ENCODE measurements at regions not wholly inside any gene's neighbourhood (a gene's known extent, or its start where the extent isn't known, plus 50 kb on each side); places are given as distances from the start of the nearest gene placed in this dataset.
"Not testable (repeated sequence)": the region's sequence is repeated elsewhere in the genome, so short reads cannot be mapped to it uniquely, and the experiment has no call there.

DNA sequence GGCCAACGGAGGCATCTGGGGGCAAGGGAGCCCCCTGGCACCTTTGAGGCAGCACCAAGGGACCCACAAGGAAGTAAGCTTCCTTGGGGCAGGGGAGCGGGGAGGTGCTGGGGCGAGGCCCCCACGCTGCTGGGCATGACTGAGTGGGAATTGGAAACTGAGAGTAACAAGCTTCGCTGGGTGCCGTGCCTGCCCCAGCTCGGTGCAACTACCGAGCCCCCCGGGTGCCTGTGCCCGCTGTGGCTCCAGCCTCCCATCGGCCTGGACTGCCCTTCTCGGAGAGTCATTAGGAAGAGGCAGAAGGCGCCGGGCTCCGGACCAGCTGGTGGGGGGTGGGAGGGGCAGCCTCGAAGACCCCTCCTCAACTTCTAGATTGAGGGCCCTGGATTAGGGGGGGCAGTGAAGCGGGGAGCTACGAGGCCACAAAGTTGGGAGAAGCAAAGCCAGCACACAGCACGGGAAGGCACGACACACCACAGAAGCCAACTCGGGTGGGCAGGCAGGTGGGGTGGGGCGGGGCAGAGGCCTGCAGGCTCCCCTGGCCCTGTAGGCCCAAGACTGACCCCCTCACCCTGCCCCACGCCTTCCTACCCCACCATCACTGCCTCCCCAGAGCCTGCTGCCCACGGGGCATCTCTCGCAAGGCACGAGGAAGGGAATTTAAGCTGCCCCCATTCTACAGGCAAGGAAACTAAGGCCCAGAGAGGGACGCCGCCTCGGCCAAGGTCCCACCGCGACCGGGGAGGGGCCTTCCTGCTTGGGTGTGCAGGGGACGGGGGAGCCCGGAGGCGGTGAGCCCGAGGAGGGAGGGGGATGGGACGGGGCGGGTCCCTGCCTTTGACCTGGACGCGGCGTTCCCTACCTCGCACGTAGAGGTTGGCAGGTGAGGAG is 83.2 kb downstream of the PTPRS start:
- no peak for DNase-seq (ENCODE audit: low spot score)

DNA sequence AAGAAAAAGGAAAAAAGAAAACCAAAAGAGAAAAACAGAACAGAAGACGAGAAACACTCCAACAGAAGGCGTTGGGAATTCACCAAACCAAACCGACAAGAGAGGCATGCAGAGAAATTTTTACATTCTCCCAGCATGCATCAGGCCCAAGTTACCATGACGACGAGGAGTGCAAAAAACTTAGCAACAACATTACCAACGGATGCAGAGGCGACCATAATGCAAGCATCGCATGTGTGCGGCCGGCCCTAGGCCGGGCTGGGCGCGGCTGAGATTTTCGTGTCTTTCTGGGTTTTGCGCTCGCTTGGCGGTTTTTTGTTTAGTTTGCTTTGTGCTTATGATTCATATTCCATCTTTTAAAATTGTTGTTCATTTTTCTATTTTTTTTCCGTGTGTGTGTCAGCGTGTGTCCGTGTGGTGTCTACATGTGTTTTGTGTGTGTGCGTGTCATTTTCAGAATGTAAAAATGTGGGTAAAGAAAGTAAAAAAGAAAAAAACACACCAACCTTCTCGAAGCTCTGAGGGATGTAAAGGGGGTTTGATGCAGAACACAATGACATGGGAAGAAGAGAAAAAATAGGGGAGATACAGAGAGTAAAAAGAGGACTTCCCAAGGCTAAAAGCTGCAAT is 84.9 kb downstream of the PTPRS start:
- no peak for DNase-seq (ENCODE audit: low spot score)

DNA sequence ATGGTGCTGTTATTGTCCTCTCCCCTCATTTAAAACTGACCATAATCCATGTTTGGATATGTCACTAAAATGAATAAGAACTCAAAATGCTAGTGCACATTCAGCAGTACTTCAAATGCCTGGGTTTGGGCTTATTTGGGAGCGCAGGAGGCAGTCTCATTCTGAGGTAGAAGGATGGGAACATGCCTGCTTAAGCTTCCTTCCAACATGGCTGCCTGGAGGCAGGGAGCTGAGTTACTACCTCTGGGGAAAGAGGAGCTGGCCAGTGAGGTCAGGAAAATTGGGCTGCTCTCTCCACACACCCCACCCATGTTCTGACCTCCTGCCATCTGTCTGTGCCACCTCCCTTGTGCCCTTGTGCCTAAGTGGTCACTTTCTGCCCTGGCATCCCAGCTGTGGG is 85.7 kb downstream of the PTPRS start:
- DNase-seq (ENCODE audit: low spot score), result no peak

DNA sequence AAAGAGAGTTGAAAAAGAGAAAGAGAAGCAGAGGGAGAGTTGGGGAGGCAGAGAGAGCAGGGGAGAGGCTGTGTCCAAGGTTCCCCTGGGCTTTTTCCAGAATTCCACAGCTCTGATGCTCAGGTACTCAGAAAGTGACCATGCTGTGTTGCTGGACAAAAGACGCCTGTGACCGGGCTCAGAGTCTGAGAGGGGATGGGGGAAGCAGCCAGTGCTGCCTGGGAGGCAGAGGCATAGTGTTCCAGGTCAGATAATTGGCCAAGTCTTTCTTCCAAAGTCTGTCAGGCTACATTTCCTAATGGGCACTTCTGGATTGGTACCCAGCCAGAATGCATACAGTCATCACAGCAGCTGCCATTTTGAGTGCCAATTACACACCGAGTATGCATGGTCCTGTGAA is 86.1 kb downstream of the PTPRS start:
- no peak for DNase-seq (ENCODE audit: low spot score)

DNA sequence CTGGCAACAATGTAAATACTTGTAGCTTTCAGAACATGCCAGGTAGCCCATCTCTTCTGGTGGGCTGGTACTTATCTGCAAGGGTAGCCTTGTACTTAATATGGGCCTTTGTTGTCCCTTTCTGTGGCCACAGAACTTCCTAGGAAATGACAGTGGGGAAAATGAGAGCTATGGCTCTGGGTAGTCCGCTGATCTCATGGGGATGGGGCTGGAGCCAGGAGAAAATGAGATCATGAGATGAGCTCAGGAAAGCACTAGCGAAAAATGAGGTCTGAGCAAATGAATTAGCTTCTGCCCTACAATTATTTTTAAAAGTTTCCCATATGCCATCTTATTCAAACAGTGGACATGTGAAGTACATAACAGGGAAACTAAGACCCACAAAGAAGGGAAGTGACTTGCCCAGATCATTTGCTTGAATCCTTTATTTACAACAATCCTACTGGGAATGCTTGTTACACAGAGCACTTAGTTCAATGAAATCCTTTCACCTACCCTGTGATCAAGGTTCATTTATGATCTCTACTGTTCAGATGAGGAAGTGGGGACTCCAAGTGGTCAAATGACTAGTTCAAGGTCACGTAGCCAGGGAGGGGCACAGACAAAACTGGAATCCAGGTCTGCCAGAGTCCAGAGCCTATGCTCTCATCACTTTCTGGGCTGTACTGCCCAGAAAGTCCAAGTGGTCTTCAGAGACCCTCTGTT is 87.1 kb downstream of the PTPRS start:
- no peak for DNase-seq (ENCODE audit: low spot score)

DNA sequence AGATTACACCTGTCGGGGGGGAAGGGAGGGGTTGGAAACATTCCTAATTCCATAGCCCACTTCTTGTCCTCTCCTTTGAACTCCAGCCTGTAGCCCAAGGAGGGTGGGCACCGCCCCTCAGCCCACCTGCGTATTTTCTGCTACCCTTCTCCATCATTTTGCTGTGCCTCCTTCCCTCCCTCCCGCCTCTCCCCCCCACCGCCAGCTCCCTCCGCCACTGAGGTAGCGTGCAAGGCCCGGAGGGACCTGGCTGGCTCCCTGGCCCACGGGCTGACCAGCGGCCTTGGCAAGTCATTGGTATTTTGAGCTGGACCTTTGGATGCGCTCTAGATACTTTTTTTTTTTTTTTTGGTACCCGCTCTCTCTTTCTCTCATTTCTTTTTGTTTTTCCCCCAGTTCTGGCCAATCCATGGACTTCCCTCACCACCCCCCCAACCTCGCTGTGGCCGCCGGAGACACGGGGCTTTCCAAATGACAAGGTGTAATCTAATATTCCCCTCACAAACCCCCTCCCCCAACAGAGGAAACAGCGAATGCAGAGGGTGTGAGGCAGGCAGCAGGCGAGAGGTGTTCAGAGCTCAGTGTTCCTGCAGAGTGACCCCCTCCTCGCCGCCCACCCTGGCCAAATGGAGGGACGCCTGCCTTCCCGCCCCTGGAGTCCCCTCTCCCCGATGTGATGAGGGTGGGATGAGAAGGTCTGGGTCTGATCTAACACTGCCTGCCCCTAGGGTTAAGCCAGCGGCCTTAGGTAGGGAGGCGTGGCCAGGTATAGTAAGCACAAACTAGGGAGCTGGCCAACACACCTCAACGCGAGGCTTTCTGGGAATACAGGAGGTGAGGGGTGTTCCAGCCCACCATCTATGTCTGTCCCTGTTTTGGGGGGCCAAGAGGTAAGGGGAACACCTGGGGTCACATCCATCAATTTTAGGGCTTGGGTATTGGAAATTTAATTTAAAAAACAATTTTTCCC is 89.2 kb downstream of the PTPRS start:
- DNase-seq (ENCODE audit: low spot score), result no peak

DNA sequence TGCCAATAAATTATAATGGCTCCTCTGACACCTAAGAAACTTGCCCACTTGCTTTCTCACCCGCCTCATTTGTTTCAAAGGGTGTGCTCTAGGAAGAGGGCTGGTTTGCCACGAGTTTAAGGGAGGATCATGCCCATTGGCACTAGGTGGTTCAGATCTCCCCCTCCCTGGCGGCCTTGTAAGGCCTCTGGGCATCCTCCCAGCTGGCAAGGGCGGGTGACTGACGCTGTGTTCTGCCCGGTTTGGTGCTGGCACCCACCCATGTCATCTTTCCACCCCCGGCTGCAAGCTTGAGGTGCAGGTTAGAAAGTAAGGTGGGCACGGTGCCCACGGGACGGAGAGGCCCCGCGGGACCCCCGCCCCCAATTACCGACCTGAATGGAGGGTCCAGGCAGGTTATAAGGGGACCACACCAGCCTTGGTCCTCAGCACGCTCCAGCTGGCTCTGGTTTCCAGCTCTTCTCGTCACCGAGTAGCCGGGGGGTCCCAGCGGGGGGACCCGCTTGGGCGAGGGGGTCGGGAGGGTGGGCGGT is 90.4 kb downstream of the PTPRS start:
- DNase-seq (ENCODE audit: low spot score), result no peak

DNA sequence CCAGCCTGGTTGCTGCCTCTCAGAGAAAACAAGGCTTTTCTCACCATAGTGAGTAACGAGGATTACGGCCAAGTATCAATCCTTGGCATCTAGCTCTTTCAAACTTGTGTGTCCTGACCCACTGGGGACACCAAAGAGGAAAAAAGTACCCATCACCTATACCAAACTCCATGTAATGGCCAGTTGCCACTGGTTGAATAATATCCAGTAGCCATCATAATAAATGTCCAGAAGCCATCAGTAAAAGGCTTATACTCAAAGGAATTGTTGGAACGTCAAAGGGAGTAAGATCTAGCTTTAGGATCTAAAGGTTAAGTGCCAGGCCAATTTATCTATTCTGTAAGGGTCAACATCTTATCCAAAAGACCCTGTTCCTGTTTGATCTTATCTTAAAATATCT is 91.1 kb downstream of the PTPRS start:
- no peak for DNase-seq (ENCODE audit: low spot score)

DNA sequence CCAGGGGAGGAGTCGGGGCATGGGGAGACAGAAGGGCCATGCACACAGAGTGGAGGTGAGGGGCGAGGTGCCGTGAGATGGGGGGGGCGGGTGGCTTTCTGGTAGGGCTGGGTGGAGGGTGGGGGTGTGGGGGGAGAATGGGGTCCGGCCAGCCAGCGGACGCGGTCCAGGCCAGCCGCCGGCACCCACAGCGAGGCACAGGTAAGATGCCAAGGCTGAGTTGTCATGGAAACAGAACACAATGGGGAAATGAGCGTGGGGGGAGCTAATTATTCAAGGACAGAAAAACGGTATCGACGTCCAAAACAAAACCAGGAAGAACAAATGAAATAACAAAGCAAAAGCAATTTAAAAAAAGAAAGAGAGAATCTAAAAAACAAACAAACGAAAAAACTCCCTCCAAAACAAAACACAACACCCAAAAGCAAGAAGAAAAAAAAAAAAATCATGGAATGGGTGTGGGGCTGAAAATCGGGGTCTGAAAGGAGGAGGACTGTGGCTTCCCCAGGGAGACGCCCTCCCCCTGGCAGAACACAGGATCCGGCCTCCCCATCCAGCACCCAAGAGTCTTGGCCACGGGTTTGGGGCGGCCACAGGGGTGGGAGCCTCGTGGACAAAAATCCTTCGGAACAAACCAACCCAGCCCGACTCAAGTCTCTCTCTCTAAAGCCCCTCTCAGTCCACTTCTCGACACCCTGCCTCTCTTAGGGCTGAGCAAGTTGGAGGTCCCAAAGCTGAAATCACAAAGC is 92.5 kb downstream of the PTPRS start:
- DNase-seq (ENCODE audit: low spot score), result no peak

DNA sequence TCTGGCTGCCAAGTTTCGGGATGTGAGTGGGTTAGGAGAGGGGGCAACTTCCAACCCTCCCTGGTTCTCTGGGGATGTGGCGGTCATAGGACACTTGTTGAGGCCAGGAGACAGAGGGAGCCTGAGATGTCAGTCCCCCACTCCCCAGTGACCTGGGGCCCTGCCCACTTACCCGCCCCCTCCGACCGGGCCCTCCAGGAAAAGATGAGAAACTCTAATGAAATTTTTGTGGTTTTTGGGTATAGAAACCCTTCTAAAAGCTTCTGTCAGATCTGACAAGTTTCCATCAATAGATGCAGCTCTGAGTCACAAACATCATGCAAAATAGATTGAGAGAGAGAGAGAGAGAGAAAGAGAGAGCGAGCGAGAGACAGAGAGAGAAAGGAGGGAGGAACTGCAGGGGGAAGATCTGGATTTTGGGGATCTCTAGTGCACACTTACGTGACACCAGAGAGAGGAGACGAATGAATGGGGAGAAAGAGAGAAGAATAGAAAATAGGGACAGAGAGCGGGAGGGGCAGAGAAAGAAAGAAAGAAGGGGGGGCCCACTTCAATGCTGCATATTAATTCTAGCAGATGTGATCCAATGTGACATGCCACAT is 94.0 kb downstream of the PTPRS start:
- no peak for DNase-seq (ENCODE audit: low spot score)

DNA sequence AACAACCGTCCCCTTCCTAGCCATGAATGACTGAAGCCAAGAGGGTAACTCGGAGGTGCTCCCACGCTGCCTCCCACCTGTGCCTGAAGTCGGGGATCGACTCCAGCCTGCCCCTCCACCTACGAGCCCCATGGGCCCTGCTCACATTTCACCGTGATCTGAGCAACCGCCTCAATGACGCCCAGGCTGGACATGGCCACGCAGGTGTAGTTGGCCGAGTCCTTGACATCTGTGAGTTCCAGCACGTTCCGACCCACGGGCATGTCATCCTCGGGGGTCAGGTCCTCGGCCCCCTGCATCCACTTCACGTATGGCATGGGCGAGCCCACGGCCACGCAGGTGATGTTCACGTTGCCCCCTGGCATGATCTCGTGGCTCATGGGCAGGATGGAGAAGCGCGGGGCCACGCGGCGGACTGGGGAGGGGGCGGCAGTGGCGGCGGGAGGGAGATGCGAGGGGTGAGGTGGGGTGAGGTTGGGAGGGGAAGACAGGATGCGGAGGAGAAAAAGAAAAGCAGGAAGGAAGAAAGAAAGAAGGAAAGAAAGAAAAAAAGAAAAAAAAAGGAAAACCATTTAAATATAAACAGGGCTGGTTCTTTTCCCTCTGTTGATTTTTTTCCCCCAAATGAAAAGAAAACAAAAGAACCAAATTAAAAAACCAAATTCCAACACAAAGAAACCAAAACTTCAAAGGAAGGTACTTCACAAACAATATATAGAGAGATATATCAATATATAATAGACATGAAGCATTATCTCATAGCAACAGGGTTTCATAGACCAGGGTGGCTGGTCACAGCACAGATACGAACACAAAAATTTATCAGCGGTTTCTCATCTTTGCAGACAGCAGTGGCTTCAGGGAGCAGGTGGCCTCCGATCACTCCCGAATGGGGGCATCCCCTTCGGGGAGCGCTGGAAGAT is 94.7 kb downstream of the PTPRS start:
- no peak for DNase-seq (ENCODE audit: low spot score)

DNA sequence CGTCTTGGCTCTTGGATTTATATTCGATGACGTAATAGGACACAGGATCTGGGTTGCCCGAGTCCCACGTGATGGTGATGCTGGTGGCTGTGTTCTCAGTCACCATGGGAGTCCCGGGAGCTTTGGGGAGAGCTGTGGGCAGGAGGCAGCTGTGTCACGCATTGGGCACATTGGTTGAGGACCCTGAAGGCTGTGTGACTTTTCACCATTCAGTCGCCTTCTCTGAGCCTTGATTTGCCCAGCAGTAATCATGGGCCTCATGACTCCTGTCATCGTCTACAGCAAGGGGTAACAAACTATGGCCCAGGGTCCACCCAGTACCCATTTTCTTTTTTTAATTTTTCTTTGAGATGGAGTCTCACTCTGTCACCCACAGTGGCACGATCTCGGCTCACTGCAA is 96.3 kb downstream of the PTPRS start:
- DNase-seq (ENCODE audit: low spot score), result no peak

DNA sequence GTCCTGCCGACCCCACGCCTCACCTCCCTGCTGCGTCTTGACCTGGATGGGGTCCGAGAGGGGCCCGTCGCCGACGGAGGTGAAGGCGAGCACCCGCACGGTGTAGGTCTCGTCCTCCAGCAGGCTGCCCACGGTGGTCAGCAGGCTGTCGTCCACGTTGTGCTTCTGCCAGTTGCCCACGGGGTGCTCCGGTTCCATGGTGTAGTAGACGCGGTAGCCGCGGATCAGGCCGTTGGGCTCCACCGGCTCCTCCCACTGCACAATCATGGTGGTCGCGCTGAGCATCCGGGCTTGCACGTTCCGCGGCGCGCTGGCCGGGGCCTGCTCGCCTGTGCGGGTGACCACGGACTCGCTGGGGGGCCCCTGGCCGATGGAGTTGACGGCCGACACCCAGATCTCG is 96.7 kb downstream of the PTPRS start:
- DNase-seq (ENCODE audit: low spot score), result no peak

DNA sequence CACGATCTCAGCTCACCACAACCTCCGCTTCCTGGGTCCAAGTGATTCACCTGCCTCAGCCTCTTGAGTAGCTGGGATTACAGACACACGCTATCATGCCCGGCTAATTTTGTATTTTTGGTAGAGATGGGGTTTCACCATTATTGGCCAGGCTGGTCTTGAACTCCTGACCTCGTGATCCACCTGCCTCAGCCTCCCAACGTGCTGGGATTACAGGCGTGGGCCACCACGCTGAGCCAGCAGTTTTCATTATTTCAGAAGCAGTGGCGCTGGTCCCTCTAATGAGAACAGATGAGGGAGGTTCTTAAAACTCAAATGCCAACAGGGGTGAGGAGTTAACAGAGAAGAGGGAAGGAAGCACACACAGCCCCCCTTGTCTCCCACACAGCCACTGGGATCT is 98.7 kb downstream of the PTPRS start:
- not testable (repeated sequence) for DNase-seq (ENCODE audit: low spot score)

DNA sequence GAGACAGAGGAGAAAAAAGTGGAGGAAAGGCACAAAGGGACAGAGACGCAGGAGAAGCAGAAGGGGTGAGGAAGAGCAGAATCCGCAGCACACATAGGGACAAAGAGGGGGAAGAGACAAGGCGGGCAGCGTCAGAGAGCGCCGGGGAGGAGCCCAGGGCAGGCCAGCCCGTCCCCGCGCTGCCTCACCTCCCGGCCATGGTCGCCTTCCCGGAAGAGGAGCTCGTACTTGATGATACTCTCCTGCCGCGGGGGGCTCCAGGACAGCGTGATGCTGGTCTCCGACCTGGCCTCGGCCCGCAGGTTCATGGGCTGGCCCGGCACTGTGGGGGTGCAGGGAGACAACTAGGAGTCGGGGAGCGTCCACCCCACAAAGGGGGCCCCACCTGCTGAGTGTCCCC is 100.6 kb downstream of the PTPRS start:
- no peak for DNase-seq (ENCODE audit: low spot score)

DNA sequence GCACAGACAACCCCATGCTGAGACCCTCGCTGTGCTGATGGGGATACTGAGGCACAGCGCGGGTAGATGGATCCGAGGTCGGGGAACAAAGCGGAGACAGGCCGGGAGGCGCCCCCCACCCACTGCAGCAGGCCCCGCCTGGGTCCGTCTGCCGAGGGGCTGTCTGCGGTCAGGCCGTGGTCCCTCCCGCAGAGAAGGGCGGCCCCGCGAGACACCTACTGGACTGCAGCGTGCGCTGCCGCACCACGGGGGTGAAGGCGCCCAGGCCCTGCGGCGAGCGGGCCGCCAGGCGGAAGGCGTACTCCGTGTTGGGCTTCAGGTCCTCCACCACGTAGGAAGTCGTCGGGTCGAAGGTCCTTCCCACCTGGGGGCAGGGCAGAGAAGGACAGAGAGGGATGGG is 101.9 kb downstream of the PTPRS start:
- DNase-seq (ENCODE audit: low spot score), result no peak

DNA sequence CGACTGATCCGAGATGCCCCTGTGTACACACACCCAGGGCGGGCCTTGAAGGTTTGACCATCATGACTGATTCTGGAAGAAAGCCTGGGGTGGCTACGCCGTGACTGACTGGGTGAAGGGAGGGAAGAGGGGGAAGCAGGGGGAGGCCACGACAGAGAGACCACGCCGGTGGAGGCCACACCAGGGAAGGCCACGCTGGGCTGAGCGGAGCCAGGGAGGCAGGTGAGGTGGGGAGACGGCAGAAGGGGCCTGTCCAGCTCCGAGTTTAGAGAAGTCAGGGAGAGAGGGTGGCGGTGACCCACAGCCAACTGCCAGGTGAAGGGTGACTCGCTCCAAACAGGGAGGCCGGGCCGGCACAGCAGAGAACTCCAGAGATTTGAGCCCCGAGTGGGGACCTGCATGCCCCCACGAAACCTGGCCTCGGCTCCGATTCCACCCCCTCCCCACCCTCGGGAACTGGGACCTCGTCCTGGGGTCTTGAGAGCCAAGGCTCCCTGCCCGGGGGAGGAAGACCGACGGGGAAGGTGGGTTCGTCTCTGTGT is 102.6 kb downstream of the PTPRS start:
- DNase-seq (ENCODE audit: low spot score), result no peak

DNA sequence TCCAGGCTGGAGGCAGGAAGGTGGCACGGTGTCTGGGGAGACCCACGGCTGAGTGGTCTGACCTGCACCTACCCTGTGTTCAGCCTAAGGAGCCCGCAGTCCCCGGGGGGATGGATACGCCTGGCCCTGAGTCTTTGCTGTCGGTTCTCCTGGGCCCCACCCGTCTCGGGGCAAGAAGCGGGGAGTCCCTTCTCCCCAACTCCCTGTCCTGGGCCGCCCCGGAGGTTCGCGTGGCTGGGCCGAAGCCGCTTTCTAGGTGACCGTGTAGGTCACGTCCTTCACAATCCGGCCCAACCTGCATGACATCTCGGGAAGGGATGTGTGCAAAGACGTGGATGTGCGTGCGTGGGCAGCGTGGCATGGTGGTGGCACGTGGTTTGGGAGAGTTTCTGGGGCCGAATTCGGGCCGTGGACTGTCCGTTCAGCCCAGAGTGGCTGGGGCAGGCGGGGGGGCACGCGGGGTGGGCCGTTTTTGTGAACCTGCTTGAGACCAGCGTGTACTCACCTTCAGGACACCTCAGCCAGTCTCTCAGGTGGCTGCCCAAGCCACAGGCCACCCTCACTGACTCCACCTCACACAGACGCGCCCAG is 103.3 kb downstream of the PTPRS start:
- no peak for DNase-seq (ENCODE audit: low spot score)

Data from SW480 (cell line).